ENCODE measurements at regions not wholly inside any gene's neighbourhood (a gene's known extent, or its start where the extent isn't known, plus 50 kb on each side); places are given as distances from the start of the nearest gene placed in this dataset.

GRCh38 chr16:48014349-48015135 is 141.3 kb downstream of the ABCC12 start:
- TF ChIP-seq CTCF (IDR thresholded peaks at IDR 0.05) (no peak), POLR2A (IDR thresholded peaks at IDR 0.05) (no peak)
